ENCODE measurements at regions not wholly inside any gene's neighbourhood (a gene's known extent, or its start where the extent isn't known, plus 50 kb on each side); places are given as distances from the start of the nearest gene placed in this dataset.
"Not testable (repeated sequence)": the region's sequence is repeated elsewhere in the genome, so short reads cannot be mapped to it uniquely, and the experiment has no call there.

DNA sequence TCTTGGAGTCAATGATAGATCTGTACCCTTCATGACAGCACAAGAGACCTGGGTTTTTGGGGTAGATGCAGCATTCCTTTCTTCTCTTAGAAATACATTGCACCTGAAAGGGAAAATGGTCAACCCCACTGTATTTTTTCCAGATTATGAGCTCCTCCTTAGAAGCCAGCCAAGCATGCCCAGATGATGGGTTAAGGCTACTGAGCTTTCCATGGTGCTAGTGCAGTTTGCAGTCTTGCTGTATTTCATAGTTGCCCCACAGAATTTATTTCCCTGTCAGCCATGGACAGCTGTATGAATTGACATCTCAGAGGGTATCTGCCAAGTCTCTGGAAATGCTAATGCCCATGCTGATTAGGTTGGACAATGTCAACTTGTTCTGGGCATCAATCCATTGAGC is 73.7 kb upstream of the H2AZ1 start:
- no peak for DNase-seq

DNA sequence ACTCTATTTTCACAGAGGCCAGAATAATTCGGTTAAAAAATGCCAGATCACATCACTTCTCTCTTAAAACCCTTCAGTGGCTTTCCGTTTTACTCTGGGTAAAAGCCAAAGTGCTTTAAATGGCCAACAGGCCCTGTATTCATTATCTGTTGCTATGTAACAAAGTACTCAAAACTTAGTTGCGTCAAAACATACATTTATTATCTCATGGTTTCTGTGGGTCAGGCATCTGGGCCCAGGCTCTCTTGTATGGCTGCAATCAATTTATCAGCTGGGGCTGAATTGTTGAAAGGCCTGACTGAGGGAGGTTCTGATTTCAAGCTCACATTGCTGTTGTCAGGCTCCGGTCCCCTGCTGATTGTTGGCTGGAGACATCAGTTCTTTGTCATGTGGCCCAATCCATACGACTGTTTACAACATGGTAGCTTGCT is 72.7 kb upstream of the H2AZ1 start:
- no peak for DNase-seq

DNA sequence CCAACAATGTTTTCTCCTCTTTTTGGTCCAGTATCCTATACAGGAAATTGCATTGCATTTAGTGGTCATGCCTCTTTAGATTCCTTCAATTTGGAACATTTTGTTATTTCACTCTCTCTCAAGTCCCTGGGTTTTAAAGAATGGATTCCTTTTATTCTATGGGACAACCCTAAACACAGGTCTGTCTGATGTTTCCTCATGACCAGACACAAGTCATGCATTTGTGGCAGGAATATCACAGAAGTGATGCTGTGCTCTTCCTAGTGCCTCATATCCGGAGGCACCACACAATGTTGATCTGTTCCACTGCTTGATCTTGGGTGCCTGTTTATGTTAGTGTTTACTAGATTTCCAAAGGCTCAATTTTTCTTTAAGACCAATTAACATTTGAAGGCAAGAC is 69.7 kb upstream of the H2AZ1 start:
- DNase-seq, result no peak

DNA sequence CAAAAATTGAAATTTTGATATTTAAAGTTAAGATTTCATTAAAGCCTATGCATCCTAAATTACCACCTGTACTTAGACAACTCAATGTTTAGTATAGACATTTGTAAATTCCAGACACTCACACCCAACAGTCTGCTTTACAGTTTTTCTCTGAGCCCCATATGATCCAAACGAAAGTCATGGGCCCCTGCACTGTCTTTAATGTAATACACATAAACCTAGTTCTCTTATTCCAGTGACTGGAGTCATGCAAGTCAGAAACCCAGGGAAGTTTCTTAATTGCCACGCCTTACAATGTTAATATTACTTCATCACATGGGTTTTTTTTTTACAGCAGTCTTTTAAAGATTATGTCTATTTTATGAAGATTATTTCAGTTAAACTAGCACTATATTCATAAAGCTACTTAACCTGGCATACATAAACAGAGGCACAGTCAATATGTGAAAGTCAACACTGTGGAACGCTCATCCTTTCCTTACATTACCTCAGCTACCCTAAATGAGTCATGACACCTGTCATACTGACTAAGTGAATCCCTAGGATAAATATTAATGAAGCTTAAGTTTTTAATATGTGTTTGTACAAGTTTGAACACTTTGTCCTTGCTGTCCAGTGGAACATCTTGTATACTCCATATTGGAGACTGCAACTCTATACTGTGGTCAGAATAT is 67.7 kb upstream of the H2AZ1 start:
- no peak for DNase-seq

DNA sequence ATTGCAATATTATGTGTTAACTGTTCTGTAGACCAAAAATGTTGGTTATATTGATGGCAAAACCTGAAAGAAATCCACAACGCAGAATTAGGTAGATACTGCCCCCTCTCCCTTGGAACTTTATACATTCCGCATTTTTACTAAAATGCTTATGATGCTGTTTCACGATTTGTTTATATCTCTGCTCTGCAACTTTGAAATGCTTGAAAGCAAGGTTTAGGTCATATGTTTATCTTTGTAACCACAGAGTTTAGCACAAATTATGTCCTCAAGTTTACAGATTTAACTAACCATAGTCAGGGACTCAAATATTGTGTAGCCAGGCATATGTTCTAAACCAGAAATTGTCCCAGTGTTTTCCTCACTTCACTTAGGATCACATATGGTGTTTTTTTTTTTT is 66.1 kb upstream of the H2AZ1 start:
- DNase-seq, result no peak

DNA sequence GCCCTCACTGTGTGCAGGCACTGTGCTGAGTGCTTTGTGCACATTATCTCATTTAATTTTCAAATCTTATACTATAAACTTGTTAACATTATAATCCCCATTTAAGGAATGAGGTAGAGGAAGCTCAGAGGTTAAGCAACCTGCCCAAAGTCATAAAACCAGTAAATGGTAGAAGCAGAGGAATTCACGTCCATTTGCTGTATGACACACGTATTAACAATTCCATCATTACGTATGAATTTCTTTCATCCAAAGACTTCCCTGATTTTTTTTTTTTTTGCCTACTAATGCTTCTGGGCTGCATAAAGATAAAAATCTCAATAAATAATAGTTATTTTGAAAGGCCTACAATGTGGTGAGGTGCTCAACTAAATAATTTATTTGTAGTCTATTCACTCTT is 64.5 kb upstream of the H2AZ1 start:
- DNase-seq, result no peak

DNA sequence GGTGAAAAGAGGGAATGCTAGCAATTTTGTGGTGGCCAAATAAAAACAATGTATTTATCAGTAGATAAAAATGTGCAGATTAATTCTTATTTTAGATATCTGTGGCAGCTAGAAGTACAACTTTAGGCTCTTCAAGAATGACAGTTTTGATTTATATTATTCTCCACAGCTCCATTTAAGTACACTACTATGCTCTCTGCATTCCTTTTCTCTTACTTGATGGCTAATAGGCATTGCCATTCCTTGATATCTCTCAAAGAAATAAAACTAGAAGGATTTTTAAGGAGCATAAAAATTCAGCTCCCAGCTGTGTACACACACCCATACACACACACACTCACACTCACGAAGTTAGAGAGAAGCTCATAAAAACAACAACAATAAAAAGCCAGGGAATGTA is 59.4 kb upstream of the H2AZ1 start:
- DNase-seq, result no peak

DNA sequence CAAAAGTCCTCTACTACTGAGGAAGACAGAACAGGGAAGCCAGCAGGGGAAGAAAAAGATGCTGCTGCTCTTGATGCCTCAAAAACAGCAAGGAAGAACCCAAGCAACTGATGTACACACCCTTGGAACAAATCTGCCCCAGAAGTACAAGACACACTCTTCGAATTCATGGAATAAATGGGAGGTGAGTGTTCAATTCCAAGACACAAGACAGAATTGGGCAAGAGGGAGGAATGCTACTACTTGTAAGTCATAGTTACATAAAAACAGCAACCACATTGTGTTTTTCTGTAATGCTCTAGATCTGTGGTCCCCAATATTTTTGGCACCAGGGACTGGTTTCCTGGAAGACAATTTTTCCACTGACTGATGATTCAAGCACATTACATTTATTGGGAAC is 58.0 kb upstream of the H2AZ1 start:
- no peak for DNase-seq

DNA sequence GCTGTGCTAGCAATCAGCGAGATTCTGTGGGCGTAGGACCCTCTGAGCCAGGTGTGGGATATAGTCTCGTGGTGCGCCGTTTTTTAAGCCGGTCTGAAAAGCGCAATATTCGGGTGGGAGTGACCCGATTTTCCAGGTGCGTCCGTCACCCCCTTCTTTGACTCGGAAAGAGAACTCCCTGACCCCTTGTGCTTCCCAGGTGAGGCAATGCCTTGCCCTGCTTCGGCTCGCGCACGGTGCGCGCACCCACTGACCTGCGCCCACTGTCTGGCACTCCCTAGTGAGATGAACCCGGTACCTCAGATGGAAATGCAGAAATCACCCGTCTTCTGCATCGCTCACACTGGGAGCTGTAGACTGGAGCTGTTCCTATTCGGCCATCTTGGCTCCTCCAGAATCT is 56.1 kb upstream of the H2AZ1 start:
- DNase-seq, result not testable (repeated sequence)

All from hematopoietic multipotent progenitor cell treated with erythropoietin and hydrocortisone succinate and interleukin-3 and kit ligand, for 8 days (in vitro differentiated cells).